OCI-M1 (cell line): ENCODE measurements at regions not wholly inside any gene's neighbourhood (a gene's known extent, or its start where the extent isn't known, plus 50 kb on each side); places are given as distances from the start of the nearest gene placed in this dataset.
A peak's percentile ranks its signal among the peaks of the same experiment; 100 is the strongest.
"Not testable (repeated sequence)": the region's sequence is repeated elsewhere in the genome, so short reads cannot be mapped to it uniquely, and the experiment has no call there.

ENCODE experiments used
- DNase-seq: peaks from one replicate; lab custom pipeline; 2025; lab: John Stamatoyannopoulos, UW

DNA sequence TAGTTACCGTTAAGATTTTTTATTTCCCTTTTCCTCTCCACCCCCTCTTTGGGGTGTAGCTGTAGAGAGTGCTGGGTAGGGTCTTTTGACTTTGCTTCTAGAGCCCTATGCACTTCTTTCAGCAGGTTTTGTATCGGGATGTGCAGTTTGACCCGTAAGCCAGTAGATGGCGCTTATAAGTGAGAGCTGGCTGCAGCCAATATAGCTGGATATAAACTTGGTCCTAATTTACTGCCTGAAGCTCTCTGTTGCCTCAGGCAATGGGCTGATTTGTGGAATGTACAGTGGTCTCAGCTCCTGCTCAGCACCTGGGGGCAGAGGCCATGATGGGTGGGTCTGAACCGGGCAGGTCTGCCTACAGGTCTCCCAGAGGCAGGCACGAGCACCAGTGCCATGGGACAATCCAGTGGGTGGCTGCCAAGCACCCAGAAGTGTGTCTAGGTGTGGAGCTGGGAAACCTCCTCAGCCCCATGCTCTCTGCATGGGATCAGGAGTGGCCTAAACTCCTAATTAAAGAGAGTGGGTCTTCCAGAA, 146.5 kb downstream of the SPANXN1 start:
- peak; percentile 36 for DNase-seq

DNA sequence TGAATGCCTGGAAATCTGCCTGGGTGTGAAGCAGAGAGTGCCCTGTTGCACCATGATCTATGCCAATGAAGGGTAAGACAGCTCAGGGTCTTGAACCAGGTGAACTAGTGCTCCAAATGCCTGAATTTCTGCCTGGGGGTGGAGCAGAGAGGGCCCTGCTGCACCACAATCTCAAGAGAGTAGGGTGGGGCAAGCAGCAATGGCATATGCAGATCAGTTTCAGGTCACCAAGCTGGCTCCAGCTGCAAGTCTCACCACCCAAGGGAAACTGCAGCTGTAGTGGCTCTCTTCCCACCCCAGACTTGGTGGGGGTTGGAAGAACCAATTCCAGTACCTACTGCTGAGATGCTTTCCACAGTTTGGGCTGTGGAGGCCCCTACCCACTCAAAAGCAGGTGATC, 147.0 kb downstream of the SPANXN1 start:
- no peak for DNase-seq

DNA sequence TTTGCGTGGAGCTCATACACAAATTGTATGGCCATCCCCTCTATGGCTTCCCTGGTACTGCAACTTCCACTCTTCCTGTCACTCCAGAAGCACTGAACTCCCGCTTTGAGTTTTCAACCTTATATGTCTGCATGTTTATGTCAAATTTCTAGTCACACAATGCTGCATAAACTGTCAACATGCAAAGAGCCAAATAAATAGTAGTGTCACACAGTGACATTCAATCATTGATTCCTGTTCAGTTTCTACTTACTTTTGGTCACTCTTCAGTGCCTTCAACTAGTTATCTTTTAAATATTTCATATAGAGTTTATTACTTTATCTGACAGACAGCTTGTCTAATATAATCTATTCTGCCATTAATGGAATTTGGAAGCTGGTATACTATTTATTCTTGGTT, 149.3 kb downstream of the SPANXN1 start:
- no peak for DNase-seq

DNA sequence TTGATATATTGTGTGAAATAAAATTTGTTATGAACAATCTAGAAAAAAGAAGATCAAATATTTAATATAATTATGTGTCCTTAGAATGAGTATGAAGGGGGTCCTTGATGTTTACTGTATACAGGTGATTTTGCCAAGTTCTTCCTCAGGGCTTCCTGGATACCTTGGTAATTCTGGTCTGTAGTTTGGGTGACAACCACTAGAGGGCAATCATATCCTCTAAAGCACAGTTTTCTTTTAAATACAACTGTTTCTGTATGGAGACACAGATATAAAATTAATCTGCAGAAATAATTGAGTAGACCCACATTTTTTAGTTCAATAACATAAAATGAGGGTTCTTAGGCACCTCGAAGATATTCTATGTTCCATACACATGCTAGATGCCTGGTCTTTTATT, 157.7 kb downstream of the SPANXN1 start:
- peak; percentile 57 for DNase-seq

DNA sequence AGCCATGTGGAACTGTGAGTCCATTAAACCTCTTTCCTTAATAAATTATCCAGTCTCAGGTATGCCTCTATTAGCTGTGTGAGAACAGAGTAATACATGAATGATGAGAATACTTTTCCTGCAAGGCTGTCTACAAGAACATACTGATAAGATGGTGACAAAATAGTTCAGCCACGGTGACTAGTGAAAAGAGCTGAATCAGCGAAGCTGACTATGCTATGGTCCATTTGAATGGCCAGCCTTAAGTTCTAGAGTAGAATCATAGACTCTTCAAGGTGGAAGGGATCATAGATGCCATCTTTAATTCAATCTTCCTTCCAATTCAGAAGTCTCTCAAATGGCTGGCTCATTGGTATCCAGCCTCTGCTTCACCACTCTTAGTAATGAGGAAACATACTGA, 163.3 kb downstream of the SPANXN1 start:
- no peak for DNase-seq

DNA sequence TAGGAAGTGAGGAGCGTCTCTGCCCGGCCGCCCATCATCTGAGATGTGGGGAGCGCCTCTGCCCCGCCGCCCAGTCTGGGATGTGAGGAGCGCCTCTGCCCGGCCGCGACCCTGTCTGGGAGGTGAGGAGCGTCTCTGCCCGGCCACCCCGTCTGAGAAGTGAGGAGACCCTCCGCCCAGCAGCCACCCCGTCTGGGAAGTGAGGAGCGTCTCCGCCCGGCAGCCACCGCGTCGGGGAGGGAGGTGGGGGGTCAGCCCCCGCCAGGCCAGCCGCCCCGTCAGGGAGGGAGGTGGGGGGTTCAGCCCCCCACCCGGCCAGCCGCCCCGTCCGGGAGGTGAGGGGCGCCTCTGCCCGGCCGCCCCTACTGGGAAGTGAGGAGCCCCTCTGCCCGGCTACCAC, 188.9 kb downstream of the SPANXN1 start:
- not testable (repeated sequence) for DNase-seq

DNA sequence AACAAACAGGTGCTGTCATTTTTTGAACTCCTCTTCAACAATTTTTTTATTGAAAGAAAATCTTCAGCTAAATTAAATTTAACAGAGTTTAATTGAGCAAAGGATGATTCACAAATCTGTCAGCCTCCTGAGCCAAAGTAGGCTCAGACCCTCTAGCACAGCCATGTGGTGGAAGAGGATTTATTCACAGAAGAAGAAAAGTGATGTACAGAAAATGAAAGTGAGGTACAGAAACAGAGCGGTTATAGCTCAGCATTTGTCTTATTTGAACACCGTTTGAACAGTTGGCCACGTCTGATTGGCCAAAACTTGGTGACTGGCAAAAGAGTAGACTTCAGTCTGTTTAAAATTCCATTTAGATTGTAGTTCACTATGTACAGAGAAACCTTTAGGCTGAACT, 217.3 kb downstream of the SPANXN1 start:
- DNase-seq: peak; percentile 7

DNA sequence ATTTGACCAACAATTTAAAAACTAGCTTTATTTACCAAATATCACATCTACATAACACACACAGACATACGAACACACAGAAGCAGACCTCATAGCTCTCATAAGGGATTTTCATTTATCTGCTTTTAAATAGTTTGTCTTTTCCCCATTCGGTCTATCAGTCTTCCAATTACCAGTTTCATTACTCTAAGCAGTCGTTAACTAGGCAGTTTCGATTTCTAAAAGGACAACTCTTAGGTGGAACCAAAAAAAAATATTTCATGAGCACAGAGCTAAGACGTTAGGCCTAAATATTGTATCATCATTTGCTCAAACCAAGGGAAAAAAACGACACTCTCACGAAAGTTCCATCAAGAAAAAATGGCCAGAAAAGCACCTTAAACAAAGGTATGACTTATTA, 228.4 kb downstream of the SPANXN1 start:
- no peak for DNase-seq

DNA sequence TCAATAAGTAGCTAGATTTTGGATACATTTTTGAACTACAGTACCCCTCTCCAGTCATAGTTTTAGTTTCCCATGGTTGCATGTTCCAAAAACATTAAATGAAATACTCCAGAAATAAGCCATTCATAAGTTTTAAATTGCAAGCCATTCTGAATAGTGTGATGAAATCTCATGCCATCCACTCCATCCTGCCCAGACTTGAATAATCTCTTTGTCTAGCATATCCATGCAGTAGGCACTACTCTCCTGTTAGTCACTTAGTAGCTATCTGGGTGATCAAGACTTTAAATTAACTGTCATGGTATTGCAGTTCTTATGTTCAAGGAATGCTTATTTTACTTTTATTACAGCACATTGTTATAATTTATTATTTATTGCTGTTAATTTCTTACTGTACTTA, 237.4 kb downstream of the SPANXN1 start:
- DNase-seq: no peak

DNA sequence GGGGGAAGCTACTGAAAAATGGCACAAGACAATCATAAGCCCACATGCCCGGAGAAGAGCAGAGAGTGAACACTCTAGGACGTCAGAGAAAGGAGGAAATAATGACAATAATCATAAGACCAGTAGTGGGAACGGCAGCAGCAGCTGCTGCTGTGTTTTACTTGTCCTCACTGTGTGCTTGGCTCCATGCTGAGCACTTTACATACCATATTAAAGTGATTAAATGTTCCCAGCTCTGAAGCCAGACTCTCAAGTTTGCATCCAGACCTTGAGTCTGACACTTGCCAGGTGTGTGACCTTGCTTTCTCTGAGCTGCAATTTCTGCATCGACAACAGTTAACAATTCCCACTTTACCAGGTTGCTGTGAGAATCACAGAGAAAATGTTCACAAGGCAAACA, 255.4 kb downstream of the SPANXN1 start:
- no peak for DNase-seq

DNA sequence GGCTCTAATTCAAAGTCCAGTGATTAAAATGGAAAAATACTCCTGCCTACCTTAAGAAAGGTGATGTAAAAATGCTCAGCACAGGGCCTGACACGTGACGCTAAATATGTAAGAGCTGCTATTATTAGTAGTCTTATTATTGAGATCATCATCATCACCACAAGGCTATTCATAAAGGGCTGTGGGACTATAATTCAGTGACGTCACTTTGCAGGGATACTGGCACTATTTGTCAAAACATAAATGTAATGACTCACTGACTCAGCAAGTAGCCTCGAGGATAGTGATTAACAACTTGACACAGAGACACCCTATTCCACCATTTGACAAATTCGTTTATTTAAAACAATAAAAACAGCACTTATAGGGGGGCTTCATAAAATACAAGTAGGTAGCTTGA, 258.9 kb downstream of the SPANXN1 start:
- no peak for DNase-seq

DNA sequence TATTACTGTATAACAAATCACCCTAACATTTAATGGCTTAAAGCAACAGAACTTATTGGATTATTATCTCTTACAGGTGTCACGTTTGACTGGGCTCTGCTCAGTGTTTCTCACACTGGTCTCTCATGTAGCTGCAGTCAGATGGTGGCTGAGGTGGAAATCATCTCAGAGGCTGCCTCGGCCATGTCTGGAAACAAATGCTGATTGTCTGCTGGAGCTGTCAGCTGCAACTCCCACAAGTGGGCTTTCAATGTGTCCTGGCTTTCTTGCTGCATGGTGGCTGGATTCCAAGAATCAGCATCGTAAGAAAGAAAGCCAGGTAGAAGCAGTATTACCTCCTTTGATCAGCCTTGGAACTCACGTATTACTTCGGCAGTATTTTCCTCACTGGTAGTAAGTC, 277.6 kb downstream of the SPANXN1 start:
- no peak for DNase-seq

DNA sequence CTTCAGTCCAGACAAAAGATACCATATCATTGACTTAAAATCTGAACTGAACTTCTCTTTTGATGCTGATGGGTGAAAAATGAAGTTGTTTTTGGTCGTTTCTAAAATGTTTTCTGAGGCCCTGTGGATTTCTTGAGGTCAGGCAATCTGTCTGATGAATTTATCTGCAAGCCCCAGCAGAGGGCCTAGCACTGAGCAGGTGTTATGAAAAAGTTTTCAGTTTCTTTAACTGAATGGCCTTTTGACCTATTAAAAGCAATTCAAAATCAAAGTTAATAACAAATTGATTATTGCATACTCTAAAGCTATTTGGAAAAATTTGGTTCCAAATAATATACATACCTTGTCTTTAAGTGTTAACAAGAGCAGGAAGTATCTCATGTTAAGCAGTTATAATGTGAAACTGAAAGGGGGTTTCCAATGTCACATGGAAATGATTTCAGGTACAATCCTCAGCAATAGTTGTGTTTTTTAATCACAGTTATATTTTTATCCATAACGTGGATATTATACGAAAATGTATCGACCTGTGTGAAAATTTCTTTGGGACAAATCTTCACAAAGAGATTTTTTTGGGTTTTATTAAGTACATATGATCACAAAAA, 285.0 kb downstream of the SPANXN1 start:
- DNase-seq: no peak

DNA sequence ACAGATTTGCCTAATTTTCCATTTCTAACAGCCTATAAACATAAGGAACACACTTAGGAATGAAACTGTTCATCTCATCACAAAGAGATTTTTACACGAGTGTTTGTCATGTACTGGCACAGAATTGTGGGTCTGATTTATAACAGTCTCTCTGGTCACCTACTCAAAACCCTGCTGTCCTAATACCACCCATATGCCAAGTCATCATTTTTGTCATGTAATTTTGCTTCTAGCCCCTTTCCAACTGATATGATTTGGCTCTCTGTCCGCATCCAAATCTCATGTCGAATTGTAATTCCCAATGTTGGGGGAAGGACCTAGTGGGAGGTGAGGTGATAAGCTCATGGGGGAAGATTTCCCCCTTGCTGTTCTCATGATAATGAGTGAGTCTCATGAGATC, 284.1 kb upstream of the SLITRK2 start:
- no peak for DNase-seq

DNA sequence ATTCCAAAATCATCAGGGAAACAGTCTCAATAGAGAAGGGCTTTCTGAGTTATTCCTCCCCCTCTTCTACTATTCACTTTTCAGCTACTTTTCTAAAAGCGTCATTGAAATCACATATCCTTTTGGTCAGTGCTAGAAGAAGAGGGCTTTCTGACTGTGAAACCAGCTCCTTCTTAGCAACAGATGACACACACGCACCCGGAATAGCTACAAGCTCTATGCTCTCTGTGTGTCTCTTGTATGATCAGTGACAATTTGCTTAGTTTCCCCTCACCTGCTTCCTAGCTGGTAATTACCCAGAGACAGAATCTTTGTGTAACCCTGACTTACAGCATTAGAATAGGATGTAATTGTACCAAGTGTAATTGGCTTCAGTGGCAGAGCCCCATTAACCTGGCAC, 268.1 kb upstream of the SLITRK2 start:
- no peak for DNase-seq

DNA sequence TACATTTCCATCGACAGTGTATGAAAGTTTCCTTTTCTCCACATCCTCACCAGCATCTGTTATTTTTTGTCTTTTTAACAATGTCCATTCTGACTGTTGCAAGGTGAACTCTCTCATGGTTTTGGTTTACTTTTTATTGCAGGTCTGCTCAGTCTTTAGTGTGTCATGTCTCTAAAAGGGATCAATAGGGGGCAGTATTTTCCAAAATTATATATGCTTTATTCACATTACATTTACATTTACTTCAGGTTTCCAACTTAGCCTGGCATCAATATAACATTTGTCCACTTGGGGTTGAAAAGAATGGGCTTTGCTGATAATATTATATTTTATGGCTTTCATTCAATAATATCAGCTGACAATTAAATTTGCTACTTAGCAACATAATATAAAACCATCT, 265.0 kb upstream of the SLITRK2 start:
- no peak for DNase-seq

DNA sequence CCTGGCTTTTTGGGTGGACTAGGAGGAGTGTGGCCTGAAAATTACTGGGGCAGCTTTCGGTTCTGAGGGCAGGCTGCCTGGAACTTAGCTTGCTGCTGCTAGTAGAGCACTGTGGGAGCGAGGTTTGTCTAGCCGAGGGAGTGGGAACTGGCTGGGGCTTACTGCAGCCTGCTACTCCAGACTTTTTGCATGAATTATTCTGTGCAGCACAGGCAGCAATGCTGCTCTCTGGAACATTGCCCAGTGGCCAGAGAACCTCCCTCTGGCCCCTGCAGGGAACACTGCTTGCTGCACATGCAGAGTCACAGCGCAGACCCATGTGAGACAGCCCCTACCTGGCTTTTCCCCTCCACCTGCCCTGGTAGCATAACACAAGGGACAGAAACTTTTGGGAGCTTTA, 263.9 kb upstream of the SLITRK2 start:
- no peak for DNase-seq

DNA sequence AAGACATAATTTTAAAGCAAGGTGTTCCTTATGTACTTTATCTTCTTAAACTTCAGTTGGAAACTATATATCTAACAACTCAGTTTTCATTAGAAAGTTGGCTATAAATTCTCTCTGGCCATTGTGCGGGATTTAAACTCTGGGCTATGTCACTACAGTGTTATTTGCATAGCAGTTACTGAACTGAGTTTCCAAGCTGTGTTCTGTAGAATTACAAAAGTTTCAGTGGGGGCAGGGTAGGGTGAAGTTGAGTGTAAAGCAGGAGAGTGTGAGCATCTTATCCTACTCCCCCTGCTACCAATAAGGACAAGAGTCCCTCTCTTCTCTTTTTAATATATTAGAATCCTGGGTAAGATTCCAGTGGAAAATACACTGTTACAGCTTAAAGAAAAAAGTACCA, 254.5 kb upstream of the SLITRK2 start:
- no peak for DNase-seq

DNA sequence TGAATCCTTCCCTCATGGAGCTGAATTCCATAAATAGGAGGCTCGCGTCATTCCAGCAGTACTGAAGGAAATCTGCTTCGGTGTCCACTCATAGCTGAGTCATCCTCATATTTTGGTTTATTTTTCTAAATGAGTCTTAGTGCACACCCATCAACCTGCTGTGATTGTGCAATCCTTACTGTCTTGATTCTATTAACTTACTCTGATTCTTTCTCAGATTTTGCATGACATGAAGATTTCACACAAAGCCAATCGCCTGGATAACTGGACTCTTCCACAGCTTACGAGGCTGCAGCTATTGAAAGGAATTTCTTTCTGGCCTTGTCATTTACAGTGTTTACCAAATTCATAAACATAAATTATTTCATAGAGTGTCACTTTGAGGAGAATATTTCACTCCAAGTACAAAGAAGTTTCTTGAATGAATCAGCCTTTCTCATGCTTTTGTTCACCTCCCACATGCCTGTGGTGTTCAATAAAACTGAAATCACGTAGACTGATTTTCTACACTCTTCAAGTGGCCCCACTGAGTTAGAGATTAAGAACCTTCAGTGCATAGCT, 207.6 kb upstream of the SLITRK2 start:
- no peak for DNase-seq

DNA sequence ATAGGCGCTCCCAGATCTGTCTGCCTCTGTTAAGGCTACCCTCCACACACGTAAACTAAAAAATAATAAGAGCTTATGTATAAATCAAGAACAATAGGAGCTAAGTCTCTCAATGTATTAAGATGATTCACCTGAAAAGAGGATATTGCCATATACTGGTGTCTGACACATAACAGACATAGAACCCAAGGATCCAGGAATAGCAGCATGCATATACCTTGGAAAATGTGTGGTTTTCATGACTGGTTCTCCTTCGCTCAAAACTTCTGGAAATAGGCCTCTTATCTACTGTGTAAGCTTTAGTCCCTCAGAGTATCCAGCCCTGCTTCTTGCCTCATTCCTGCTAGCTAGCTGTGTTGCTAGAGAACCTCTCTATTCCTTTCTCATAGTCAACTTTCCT, 203.7 kb upstream of the SLITRK2 start:
- DNase-seq: no peak

DNA sequence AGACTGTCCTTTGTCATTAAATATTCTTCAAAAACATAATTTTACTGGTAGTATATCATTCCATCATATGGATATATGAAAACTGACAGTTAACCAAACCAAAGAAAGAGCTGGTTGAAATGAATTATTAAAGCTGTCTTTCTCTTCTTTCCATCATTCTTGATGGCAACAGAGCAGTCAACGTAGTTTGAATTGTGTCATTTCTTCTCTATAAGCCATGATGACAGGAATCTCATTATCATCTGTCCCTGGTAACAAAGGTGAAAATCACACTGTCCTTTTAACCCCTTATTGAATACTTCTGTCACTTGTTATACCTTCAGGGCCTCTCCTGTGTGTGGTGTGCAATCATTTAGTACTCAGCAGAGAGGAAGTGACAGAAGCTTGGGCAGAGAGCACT, 197.0 kb upstream of the SLITRK2 start:
- DNase-seq: no peak

DNA sequence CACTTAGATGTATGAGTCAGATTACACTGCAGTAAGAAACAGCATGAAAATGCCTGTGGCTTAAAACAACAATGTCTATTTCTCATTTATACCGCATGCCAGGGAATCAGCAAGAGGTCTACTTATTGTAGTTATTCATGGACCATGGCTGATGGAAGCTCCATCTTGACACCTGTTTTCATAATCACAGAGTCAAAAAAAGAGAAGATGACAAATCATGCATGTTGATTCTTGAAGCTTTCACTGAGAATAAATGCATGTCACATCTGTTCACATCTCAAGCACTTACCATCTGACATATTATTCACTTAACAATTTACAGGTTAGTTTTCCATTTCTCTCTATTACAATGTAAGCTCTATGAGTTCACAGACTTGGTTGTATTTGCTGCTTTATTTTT, 194.2 kb upstream of the SLITRK2 start:
- DNase-seq: no peak

DNA sequence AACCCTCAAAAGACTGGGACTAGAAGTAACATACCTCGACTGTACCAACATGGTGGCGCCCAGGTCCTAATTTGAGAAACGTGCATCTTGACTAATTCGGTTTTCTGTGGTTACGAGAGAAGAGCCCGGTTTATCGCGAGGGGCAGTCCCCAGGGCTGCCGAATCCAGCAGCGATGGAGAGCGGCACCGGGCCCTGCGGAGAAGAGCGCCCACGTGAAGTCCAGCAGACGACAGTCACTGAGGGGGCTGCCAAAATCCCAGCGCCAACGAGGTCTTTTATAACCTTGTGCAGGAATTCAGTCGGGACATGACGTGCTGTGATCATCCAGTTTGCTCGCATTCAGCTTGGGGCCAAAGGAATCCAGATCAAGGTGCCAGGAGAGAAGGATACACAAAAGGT, 187.5 kb upstream of the SLITRK2 start:
- DNase-seq: no peak

DNA sequence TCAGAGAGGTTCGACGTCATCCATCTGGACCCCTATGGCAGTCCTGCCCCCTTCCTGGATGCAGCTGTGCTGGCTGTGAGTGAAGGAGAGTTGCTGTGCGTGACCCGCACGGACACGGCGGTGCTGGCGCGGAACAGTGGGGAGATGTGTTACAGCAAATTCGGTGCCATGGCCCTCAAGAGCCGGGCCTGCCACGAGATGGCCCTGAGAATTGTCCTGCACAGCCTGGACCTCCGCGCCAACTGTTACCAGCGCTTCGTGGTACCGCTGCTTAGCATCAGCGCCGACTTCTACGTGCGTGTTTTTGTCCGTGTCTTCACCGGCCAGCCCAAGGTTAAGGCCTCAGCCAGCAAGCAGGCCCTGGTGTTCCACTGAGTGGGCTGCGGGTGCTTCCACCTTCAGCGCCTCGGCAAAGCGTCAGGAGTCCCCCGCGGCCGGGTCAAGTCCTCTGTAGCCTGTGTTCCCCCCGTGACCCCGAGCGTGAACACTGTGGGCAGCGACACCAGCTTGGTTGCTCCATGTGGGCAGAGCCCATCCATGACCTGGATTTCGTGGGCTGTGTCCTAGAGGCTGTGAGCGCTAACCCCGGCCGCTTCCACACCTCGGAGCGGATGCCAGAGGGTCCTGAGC, 186.7 kb upstream of the SLITRK2 start:
- no peak for DNase-seq
